ENCODE measurements at regions not wholly inside any gene's neighbourhood (a gene's known extent, or its start where the extent isn't known, plus 50 kb on each side); places are given as distances from the start of the nearest gene placed in this dataset.

GRCh38 chr15:35741881-35742280, 195.9 kb upstream of the DPH6 start (continued):
- TF ChIP-seq, protein P1, sequence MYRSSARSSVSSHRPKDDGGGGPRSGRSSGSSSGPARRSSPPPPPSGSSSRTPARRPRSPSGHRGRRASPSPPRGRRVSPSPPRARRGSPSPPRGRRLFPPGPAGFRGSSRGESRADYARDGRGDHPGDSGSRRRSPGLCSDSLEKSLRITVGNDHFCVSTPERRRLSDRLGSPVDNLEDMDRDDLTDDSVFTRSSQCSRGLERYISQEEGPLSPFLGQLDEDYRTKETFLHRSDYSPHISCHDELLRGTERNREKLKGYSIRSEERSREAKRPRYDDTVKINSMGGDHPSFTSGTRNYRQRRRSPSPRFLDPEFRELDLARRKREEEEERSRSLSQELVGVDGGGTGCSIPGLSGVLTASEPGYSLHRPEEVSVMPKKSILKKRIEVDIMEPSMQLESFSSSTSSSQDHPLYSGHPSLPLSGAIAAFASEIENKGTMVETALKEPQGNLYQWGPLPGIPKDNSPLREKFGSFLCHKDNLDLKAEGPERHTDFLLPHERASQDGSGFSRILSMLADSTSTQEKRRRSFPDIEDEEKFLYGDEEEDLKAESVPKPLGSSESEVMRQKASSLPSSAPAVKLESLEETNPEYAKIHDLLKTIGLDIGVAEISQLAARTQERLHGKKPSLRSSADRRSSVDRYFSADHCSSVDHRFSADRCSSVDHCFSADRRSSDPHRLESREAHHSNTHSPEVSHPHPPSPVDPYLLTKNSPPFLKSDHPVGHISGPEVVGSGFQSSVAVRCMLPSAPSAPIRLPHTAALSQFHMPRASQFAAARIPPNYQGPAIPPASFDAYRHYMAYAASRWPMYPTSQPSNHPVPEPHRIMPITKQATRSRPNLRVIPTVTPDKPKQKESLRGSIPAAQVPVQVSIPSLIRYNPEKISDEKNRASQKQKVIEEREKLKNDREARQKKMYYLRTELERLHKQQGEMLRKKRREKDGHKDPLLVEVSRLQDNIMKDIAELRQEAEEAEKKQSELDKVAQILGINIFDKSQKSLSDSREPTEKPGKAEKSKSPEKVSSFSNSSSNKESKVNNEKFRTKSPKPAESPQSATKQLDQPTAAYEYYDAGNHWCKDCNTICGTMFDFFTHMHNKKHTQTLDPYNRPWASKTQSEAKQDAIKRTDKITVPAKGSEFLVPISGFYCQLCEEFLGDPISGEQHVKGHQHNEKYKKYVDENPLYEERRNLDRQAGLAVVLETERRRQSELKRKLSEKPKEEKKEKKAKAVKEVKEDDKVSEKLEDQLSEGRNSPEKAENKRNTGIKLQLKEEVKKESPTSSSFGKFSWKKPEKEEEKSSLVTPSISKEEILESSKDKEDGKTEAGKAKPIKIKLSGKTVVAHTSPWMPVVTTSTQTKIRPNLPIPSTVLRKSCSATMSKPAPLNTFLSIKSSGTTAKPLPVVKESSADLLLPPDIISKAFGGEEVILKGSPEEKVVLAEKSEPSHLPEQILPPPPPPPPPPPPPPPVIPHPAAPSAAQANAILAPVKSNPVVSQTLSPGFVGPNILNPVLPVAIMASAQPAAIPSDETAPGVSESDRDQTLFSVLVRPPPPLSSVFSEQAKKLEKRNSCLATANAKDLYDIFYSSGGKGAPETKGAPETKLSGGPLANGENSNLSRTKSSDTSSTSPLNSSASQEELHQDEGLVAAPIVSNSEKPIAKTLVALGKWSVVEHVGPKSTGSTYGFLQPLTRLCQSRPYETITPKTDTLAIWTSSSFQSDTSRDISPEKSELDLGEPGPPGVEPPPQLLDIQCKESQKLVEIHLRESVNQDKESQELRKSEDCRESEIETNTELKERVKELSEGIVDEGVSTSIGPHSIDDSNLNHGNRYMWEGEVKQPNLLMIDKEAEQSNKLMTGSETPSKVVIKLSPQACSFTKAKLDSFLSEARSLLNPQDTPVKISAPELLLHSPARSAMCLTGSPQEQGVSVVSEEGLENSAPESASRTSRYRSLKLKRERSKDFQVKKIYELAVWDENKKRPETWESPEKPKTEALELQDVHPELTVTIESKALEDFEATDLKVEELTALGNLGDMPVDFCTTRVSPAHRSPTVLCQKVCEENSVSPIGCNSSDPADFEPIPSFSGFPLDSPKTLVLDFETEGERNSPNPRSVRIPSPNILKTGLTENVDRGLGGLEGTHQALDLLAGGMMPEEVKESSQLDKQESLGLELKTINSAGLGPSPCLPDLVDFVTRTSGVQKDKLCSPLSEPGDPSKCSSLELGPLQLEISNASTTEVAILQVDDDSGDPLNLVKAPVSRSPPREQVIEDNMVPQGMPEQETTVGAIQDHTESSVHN (CRISPR knock-in tag; IDR thresholded peaks at IDR 0.05) = no peak
- no peak for TF ChIP-seq TOE1 (CRISPR knock-in tag; IDR thresholded peaks at IDR 0.05)
- no peak for TF ChIP-seq REXO4 (CRISPR knock-in tag; IDR thresholded peaks at IDR 0.05; ENCODE audit: borderline replicate concordance)
- no peak for TF ChIP-seq CHD2 (IDR thresholded peaks at IDR 0.05; ENCODE audit: low read depth, low read length)
- no peak for TF ChIP-seq DR1 (CRISPR knock-in tag; IDR thresholded peaks at IDR 0.05)
- no peak for TF ChIP-seq RFX3 (CRISPR knock-in tag; IDR thresholded peaks at IDR 0.05)
- no peak for TF ChIP-seq THAP11 (CRISPR knock-in tag; IDR thresholded peaks at IDR 0.05)
- TF ChIP-seq SKIL (CRISPR knock-in tag; IDR thresholded peaks at IDR 0.05; ENCODE audit: borderline replicate concordance) = no peak
- TF ChIP-seq GLI4 (CRISPR knock-in tag; IDR thresholded peaks at IDR 0.05; ENCODE audit: borderline replicate concordance) = no peak
- TF ChIP-seq ZNF557 (CRISPR knock-in tag; IDR thresholded peaks at IDR 0.05) = no peak
- TF ChIP-seq PHF21A (CRISPR knock-in tag; IDR thresholded peaks at IDR 0.05) = no peak
- no peak for TF ChIP-seq ZXDC (CRISPR knock-in tag; IDR thresholded peaks at IDR 0.05)
- no peak for TF ChIP-seq IRX3 (CRISPR knock-in tag; IDR thresholded peaks at IDR 0.05; ENCODE audit: borderline replicate concordance, low read depth)
- no peak for TF ChIP-seq ZNF30 (CRISPR knock-in tag; IDR thresholded peaks at IDR 0.05)

Measured in HepG2 (cell line).